Uterus (tissue), 3 donors: ENCODE measurements at regions not wholly inside any gene's neighbourhood (a gene's known extent, or its start where the extent isn't known, plus 50 kb on each side); places are given as distances from the start of the nearest gene placed in this dataset.
A peak's percentile ranks its signal among the peaks of the same experiment; 100 is the strongest.

ENCODE experiments used
- DNase-seq, 2 donors: peaks; one replicate each; pipeline ENCODE4 v3.0.0-alpha.2; 2019 to 2020
- H3K27ac ChIP-seq, 2 donors: fragments of 200-600 bp; sonication (generic); 1 replicate in 1 of 2; 2 replicates in 1 of 2; pipeline ENCODE4 v1.5.1; 2016 to 2018
- H3K27me3 ChIP-seq, 2 donors: fragments of 200-600 bp; sonication (generic); one replicate each; pipeline ENCODE4 v1.5.1; 2018 to 2019; ENCODE audit warnings: control low read depth in 1 of 2
- H3K36me3 ChIP-seq, 2 donors: fragments of 200-600 bp; sonication (generic); one replicate each; pipeline ENCODE4 v1.5.1; 2019; ENCODE audit warnings: control low read depth in 1 of 2
- H3K4me1 ChIP-seq, 2 donors: fragments of 200-600 bp; sonication (generic); one replicate each; pipeline ENCODE4 v1.5.1; 2018 to 2019; ENCODE audit warnings: control low read depth in 1 of 2
- H3K4me3 ChIP-seq, 2 donors: fragments of 200-600 bp; sonication (generic); 1 replicate in 1 of 2; 2 replicates in 1 of 2; pipeline ENCODE4 v1.5.1; 2018 to 2019; ENCODE audit warnings: mild to moderate bottlenecking in 1 of 2
- H3K9me3 ChIP-seq, 2 donors: fragments of 200-600 bp; sonication (generic); one replicate each; pipeline ENCODE4 v1.5.1; 2019; ENCODE audit warnings: control low read depth in 1 of 2
- POLR2A ChIP-seq, 2 donors: fragments of 450-650 bp; IDR thresholded peaks; one replicate each; pipeline ENCODE4 v1.6.1; 2016; ENCODE audit warnings: antibody characterized with exemption in 2 of 2, mild to moderate bottlenecking in 1 of 2, moderate library complexity in 1 of 2
- intact Hi-C: fragments of 100-400 bp; cut with DNase I; formaldehyde crosslinking; loops from one replicate; pipeline ENCODE4 v1.15.1; 2023; ENCODE audit warnings: low total_unique reads
- TF ChIP-seq, protein P1 (sequence below), 4 experiments: fragments of 200-600 bp in 2 of 4; fragments of 450-650 bp in 2 of 4; sonication (generic) in 2 of 4; IDR thresholded peaks; one replicate each; pipeline ENCODE4 v1.5.1; 2016 to 2019; ENCODE audit warnings: antibody characterized with exemption in 4 of 4, mild to moderate bottlenecking in 2 of 4, moderate library complexity in 1 of 4
- donor health status: DM: yes; HTN: yes; CAD: no.

DNA sequence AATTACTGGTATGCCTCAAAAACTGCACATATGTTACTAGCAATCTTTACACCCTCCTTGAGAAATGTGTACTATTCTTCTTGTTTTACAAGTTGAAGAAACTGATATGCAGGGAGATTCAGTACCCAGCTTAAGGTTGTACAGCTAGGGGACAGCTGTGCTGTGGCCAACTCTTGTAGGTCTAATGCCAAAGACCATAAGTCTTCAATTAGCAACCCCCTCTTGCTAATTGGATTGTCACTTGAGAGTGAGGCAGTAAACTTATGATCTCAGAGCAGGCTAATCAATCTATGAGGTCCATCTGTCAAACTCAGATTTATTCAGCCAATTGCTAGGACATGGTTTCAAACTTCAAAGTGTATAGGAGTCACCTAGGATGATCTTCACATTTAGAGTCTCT lies 492.0 kb upstream of the USP24 start:
- intact Hi-C loops, result no loop called here
- no peak for DNase-seq
- Histone ChIP-seq H3K27me3 (no peaks in the 10 kb centered on the region), H3K9me3 (no peaks in the 10 kb centered on the region), H3K4me3 (no peak overlapping the region), H3K27ac (no peak overlapping the region), H3K4me1 (no peaks in the 10 kb centered on the region), H3K36me3 (no peaks in the 10 kb centered on the region)
- TF ChIP-seq, protein P1, sequence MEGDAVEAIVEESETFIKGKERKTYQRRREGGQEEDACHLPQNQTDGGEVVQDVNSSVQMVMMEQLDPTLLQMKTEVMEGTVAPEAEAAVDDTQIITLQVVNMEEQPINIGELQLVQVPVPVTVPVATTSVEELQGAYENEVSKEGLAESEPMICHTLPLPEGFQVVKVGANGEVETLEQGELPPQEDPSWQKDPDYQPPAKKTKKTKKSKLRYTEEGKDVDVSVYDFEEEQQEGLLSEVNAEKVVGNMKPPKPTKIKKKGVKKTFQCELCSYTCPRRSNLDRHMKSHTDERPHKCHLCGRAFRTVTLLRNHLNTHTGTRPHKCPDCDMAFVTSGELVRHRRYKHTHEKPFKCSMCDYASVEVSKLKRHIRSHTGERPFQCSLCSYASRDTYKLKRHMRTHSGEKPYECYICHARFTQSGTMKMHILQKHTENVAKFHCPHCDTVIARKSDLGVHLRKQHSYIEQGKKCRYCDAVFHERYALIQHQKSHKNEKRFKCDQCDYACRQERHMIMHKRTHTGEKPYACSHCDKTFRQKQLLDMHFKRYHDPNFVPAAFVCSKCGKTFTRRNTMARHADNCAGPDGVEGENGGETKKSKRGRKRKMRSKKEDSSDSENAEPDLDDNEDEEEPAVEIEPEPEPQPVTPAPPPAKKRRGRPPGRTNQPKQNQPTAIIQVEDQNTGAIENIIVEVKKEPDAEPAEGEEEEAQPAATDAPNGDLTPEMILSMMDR (IDR thresholded peaks at IDR 0.05), result no peak
- no peak for TF ChIP-seq POLR2A (IDR thresholded peaks at IDR 0.05)

GRCh38 chr1:55706397-55706796 lies 491.2 kb upstream of the USP24 start:
- Histone ChIP-seq H3K9me3 (no peaks in the 10 kb centered on the region), H3K4me3 (no peak overlapping the region), H3K36me3 (no peaks in the 10 kb centered on the region), H3K4me1 (no peaks in the 10 kb centered on the region), H3K27me3 (no peaks in the 10 kb centered on the region), H3K27ac (no peak overlapping the region)
- intact Hi-C loops, result no loop called here
- TF ChIP-seq, protein P1 (IDR thresholded peaks at IDR 0.05), result no peak
- TF ChIP-seq POLR2A (IDR thresholded peaks at IDR 0.05), result no peak
- no peak for DNase-seq

- no peaks in the 10 kb centered on the region for H3K4me1 ChIP-seq
- no peak overlapping the region for H3K4me3 ChIP-seq
- peak overlapping the region; percentile 29 to 62 for H3K27ac ChIP-seq
- H3K36me3 ChIP-seq, result no peaks in the 10 kb centered on the region
- H3K27me3 ChIP-seq, result no peaks in the 10 kb centered on the region
- intact Hi-C loops, result no loop called here
- TF ChIP-seq POLR2A (IDR thresholded peaks at IDR 0.05), result no peak
- TF ChIP-seq, protein P1 (IDR thresholded peaks at IDR 0.05), result no peak
- no peak for DNase-seq
- no peaks in the 10 kb centered on the region for H3K9me3 ChIP-seq
Observed at GRCh38 chr1:55703726-55704363, 488.7 kb upstream of the USP24 start.

- no peak for TF ChIP-seq POLR2A (IDR thresholded peaks at IDR 0.05)
- TF ChIP-seq, protein P1 (IDR thresholded peaks at IDR 0.05), result peak in 1 of 4 experiments; percentile 15
- Histone ChIP-seq H3K27ac (no peak overlapping the region), H3K27me3 (no peaks in the 10 kb centered on the region), H3K9me3 (no peaks in the 10 kb centered on the region), H3K4me3 (no peak overlapping the region), H3K4me1 (no peaks in the 10 kb centered on the region), H3K36me3 (no peaks in the 10 kb centered on the region)
- no peak for DNase-seq
- intact Hi-C loops, result no loop called here
Observed at GRCh38 chr1:55702064-55702463, 486.9 kb upstream of the USP24 start.

DNA sequence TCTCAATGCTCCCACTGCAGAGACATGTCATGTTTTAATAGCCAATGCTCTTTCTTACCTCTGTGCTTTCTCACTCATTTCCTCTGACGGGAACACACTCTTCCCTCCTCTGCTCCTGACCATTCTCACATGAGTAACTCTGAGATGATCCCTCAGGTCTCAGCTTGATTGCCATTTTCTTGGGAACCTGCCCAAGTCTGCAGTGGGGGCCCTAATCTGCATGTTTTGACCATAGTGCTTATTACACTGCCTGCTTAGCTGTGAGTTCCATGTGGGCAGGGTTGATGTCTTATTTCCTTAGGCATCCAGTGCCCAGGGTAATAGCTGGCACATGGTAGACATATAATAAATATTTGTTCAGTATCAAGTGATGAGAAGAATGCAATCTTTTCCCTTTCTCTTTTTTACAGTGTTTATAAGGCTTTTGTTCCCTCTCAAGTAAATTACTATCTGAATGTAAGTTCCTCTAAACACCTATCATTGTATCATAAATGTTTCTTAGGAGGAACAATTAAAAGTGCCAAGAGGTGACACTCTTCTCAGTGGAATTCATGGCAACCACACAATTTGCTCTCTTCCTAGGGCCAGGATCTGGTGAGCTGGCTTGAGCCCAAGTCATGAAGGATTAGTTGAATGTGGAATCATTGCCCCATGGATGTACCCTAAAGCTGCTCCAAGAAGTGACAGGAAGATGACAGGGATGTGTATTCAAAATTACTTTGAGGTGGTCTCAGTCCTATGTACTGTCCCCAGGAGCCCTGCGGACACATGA lies 485.4 kb upstream of the USP24 start:
- no peak for TF ChIP-seq POLR2A (IDR thresholded peaks at IDR 0.05)
- TF ChIP-seq, protein P1 (IDR thresholded peaks at IDR 0.05), result no peak
- Histone ChIP-seq H3K4me1 (peaks cover 0 to 2% of the 10 kb centered on the region in 2 donors), H3K27me3 (no peaks in the 10 kb centered on the region), H3K9me3 (no peaks in the 10 kb centered on the region), H3K36me3 (no peaks in the 10 kb centered on the region), H3K27ac (no peak overlapping the region), H3K4me3 (no peak overlapping the region)
- intact Hi-C loops, result no loop called here
- no peak for DNase-seq
